Neural cell (in vitro differentiated cells): ENCODE measurements at regions not wholly inside any gene's neighbourhood (a gene's known extent, or its start where the extent isn't known, plus 50 kb on each side); places are given as distances from the start of the nearest gene placed in this dataset.
"Not testable (repeated sequence)": the region's sequence is repeated elsewhere in the genome, so short reads cannot be mapped to it uniquely, and the experiment has no call there.

Source experiments
- H2AFZ ChIP-seq: fragments of 200-600, 300-800 bp; sonication (generic), shearing (Covaris generic); 2 replicates; pipeline ENCODE4 v1.6.0; 2014; ENCODE audit warnings: low read depth, mild to moderate bottlenecking, antibody characterized with exemption, low read length, moderate library complexity
- H3F3A ChIP-seq: fragments of 200-600 bp; shearing (Covaris generic); 2 replicates; pipeline ENCODE4 v1.6.1; 2016; ENCODE audit warnings: mild to moderate bottlenecking, moderate library complexity, mixed read lengths, antibody characterized with exemption, low read length; ENCODE audit not compliant: insufficient read depth, poor library complexity, severe bottlenecking
- H3K27ac ChIP-seq: fragments of 200-600, 300-800 bp; sonication (generic), shearing (Covaris generic); 2 replicates; pipeline ENCODE4 v1.5.1; 2014; ENCODE audit warnings: mild to moderate bottlenecking, low read length, moderate library complexity
- H3K27me3 ChIP-seq: fragments of 300-800, 200-600 bp; sonication (generic), shearing (Covaris generic); 2 replicates; pipeline ENCODE4 v1.6.0; 2014; ENCODE audit warnings: mild to moderate bottlenecking, low read depth, low read length, moderate library complexity; ENCODE audit not compliant: insufficient read depth
- H3K36me3 ChIP-seq: fragments of 300-800, 200-600 bp; sonication (generic), shearing (Covaris generic); 2 replicates; pipeline ENCODE4 v1.5.1; 2014; ENCODE audit warnings: mild to moderate bottlenecking, antibody characterized with exemption, low read length, moderate library complexity; ENCODE audit not compliant: insufficient read depth
- H3K4me2 ChIP-seq: fragments of 300-800, 200-600 bp; sonication (generic), shearing (Covaris generic); 2 replicates; pipeline ENCODE4 v1.6.0; 2014; ENCODE audit warnings: mild to moderate bottlenecking, low read length
- H3K4me3 ChIP-seq: fragments of 300-800, 200-600 bp; sonication (generic), shearing (Covaris generic); 2 replicates; pipeline ENCODE4 v1.5.1; 2014; ENCODE audit warnings: mild to moderate bottlenecking, low read length, moderate library complexity
- H3K79me2 ChIP-seq: fragments of 200-600 bp; shearing (Covaris generic); replicated peaks from 2 replicates; pipeline ENCODE4 v1.6.0; 2014; ENCODE audit warnings: mild to moderate bottlenecking, low read length, moderate library complexity; ENCODE audit not compliant: insufficient read depth
- H3K9ac ChIP-seq: fragments of 300-800, 200-600 bp; sonication (generic), shearing (Covaris generic); 2 replicates; pipeline ENCODE4 v1.6.1; 2016; ENCODE audit warnings: mild to moderate bottlenecking, low read length, mixed read lengths
- H3K9me2 ChIP-seq: fragments of 200-600 bp; shearing (Covaris generic); 2 replicates; pipeline ENCODE4 v1.6.1; 2016; ENCODE audit warnings: mild to moderate bottlenecking, low read length, mixed read lengths; ENCODE audit not compliant: insufficient read depth
- H3K9me3 ChIP-seq: fragments of 200-600, 300-800 bp; sonication (generic), shearing (Covaris generic); 2 replicates; pipeline ENCODE4 v1.6.1; 2016; ENCODE audit warnings: mild to moderate bottlenecking, mixed run types, low read length, moderate library complexity, mixed read lengths
- H4K20me1 ChIP-seq: fragments of 200-600 bp; shearing (Covaris generic); 2 replicates; pipeline ENCODE4 v1.6.1; 2016; ENCODE audit warnings: mild to moderate bottlenecking, mixed run types; ENCODE audit not compliant: insufficient read depth
- CTCF ChIP-seq: fragments of 450-650 bp; IDR thresholded peaks from 2 replicates; pipeline ENCODE4 v1.5.1; 2014; ENCODE audit warnings: antibody characterized with exemption, mild to moderate bottlenecking, moderate library complexity; ENCODE audit not compliant: poor library complexity, severe bottlenecking
- EP300 ChIP-seq: fragments of 450-650 bp; conservative IDR thresholded peaks from 2 replicates; pipeline ENCODE4 v1.6.1; 2014; ENCODE audit warnings: antibody characterized with exemption, mild to moderate bottlenecking, moderate library complexity; ENCODE audit not compliant: poor library complexity, severe bottlenecking
- EZH2 ChIP-seq: fragments of 200-600, 300-800 bp; shearing (Covaris generic), sonication (generic); IDR thresholded peaks from 2 replicates; pipeline ENCODE4 v1.6.1; 2014; ENCODE audit warnings: antibody characterized with exemption, low read length, borderline replicate concordance, mild to moderate bottlenecking; ENCODE audit not compliant: insufficient read depth, poor library complexity, severe bottlenecking
- RAD21 ChIP-seq: fragments of 450-650 bp; conservative IDR thresholded peaks from 2 replicates; pipeline ENCODE4 v1.6.1; 2014; ENCODE audit warnings: antibody characterized with exemption, mild to moderate bottlenecking, moderate library complexity
- SMC3 ChIP-seq: fragments of 450-650 bp; conservative IDR thresholded peaks from 2 replicates; pipeline ENCODE4 v1.6.1; 2014; ENCODE audit warnings: antibody characterized with exemption, mild to moderate bottlenecking, moderate library complexity; ENCODE audit not compliant: poor library complexity
- TAF1 ChIP-seq: IDR thresholded peaks from 2 replicates; pipeline ENCODE4 v1.6.1; 2012; ENCODE audit warnings: low read depth

GRCh38 chr1:168835176-168835575 lies 106.2 kb upstream of the DPT start:
- H3K79me2 ChIP-seq: no peaks in the 10 kb centered on the region
- no peaks in the 10 kb centered on the region for H3F3A ChIP-seq
- no peaks in the 10 kb centered on the region for H3K36me3 ChIP-seq
- H3K27me3 ChIP-seq: peaks cover 6% of the 10 kb centered on the region
- no peaks in the 10 kb centered on the region for H3K9me2 ChIP-seq
- no peak for TF ChIP-seq SMC3
- no peak for TF ChIP-seq EP300
- no peak for TF ChIP-seq CTCF
- TF ChIP-seq TAF1: no peak
- no peak for TF ChIP-seq RAD21
- TF ChIP-seq EZH2: no peak
- H2AFZ ChIP-seq: no peak overlapping the region
- H3K27ac ChIP-seq: no peak overlapping the region
- H4K20me1 ChIP-seq: no peaks in the 10 kb centered on the region
- H3K9ac ChIP-seq: no peak overlapping the region
- H3K9me3 ChIP-seq: no peaks in the 10 kb centered on the region
- H3K4me3 ChIP-seq: no peak overlapping the region
- H3K4me2 ChIP-seq: no peak overlapping the region

GRCh38 chr1:168835791-168836190 lies 106.8 kb upstream of the DPT start:
- Histone ChIP-seq H3K27me3 (peaks cover 6% of the 10 kb centered on the region), H3K9me2 (no peaks in the 10 kb centered on the region), H3K4me2 (no peak overlapping the region), H2AFZ (no peak overlapping the region), H3K36me3 (no peaks in the 10 kb centered on the region), H3K9me3 (no peaks in the 10 kb centered on the region), H3K9ac (no peak overlapping the region), H3K4me3 (no peak overlapping the region), H3F3A (no peaks in the 10 kb centered on the region), H4K20me1 (no peaks in the 10 kb centered on the region), H3K79me2 (no peaks in the 10 kb centered on the region), H3K27ac (no peak overlapping the region)
- TF ChIP-seq EZH2: no peak

GRCh38 chr1:168836469-168836868 lies 107.5 kb upstream of the DPT start:
- no peaks in the 10 kb centered on the region for H4K20me1 ChIP-seq
- H2AFZ ChIP-seq: no peak overlapping the region
- peaks cover 6% of the 10 kb centered on the region for H3K27me3 ChIP-seq
- H3K4me2 ChIP-seq: no peak overlapping the region
- H3K9me3 ChIP-seq: no peaks in the 10 kb centered on the region
- H3K79me2 ChIP-seq: no peaks in the 10 kb centered on the region
- no peak overlapping the region for H3K9ac ChIP-seq
- no peak overlapping the region for H3K4me3 ChIP-seq
- no peaks in the 10 kb centered on the region for H3F3A ChIP-seq
- H3K36me3 ChIP-seq: no peaks in the 10 kb centered on the region
- H3K9me2 ChIP-seq: no peaks in the 10 kb centered on the region
- H3K27ac ChIP-seq: no peak overlapping the region
- TF ChIP-seq TAF1 (no peak), EP300 (no peak)

GRCh38 chr1:168837230-168837629 lies 108.2 kb upstream of the DPT start:
- not testable (repeated sequence) for H3K79me2 ChIP-seq, H3K9me3 ChIP-seq, H3K4me3 ChIP-seq, H3F3A ChIP-seq, H3K27me3 ChIP-seq, H3K9ac ChIP-seq, H3K9me2 ChIP-seq, H4K20me1 ChIP-seq, H3K27ac ChIP-seq, H3K4me2 ChIP-seq, H3K36me3 ChIP-seq, H2AFZ ChIP-seq
